ENCODE measurements at regions not wholly inside any gene's neighbourhood (a gene's known extent, or its start where the extent isn't known, plus 50 kb on each side); places are given as distances from the start of the nearest gene placed in this dataset.

- POLR2A ChIA-PET, result no interaction called here
- no peak for FAIRE-seq
Measured at GRCh38 chr2:191565120-191565519, 112.8 kb upstream of the NABP1 start.

More at GRCh38 chr2:191565120-191565519, 112.8 kb upstream of the NABP1 start:
- Histone ChIP-seq H4K20me1 (replicated peaks; ENCODE audit: control insufficient read depth, extremely low read depth, insufficient read depth, low read length) (no peaks in the 10 kb centered on the region), H3K9ac (replicated peaks; ENCODE audit: extremely low read depth, insufficient read depth, low read length) (no peak overlapping the region), H3K4me3 (replicated peaks in 1 of 3; ENCODE audit: insufficient read depth in 1 of 3, low read depth in 1 of 3, low read length in 3 of 3) (no peak overlapping the region), H3K4me1 (ENCODE audit: control insufficient read depth, extremely low read depth, insufficient read depth, low read length) (no peaks in the 10 kb centered on the region), H2AFZ (ENCODE audit: low read depth, low read length) (no peak overlapping the region), H3K9me3 (replicated peaks; ENCODE audit: control insufficient read depth, insufficient read depth, low read length) (no peaks in the 10 kb centered on the region), H3K9me1 (replicated peaks; ENCODE audit: control insufficient read depth, extremely low read depth, insufficient read depth, low read length) (no peaks in the 10 kb centered on the region), H3K79me2 (ENCODE audit: control insufficient read depth, insufficient read depth, low read length) (no peaks in the 10 kb centered on the region), H3K4me2 (ENCODE audit: insufficient read depth, low read length) (no peak overlapping the region), H3K27ac (ENCODE audit: insufficient read depth, low read depth, low read length) (no peak overlapping the region), H3K36me3 (ENCODE audit: control insufficient read depth in 2 of 2, extremely low read depth in 1 of 2, insufficient read depth in 2 of 2, low read length in 2 of 2) (no peaks in the 10 kb centered on the region), H3K27me3 (ENCODE audit: control insufficient read depth in 2 of 2, insufficient read depth in 2 of 2, low read length in 2 of 2) (peaks cover 6 to 16% of the 10 kb centered on the region in 2 experiments)
- CTCF ChIA-PET, result interaction anchor here (2.0 kb wide), 2 partner anchors 126 to 247 kb away, joined by 7 to 13 read pairs; no protein-coding TSS in a partner anchor
- intact Hi-C loops (cut with micrococcal nuclease), result no loop called here
- no TSS peak for BruUV-seq (replicated peaks)
- DNase-seq (ENCODE audit: low read depth, low spot score), result no peak
- TF ChIP-seq EZH2 (IDR thresholded peaks at IDR 0.05; ENCODE audit: borderline replicate concordance, low read depth, low read length, severe bottlenecking) (peak; percentile 41), POLR2A (IDR thresholded peaks at IDR 0.05; ENCODE audit: low read depth, low read length) (no peak), FOS (IDR thresholded peaks at IDR 0.05; ENCODE audit: borderline replicate concordance, insufficient read depth, low read length) (no peak), CTCF (IDR thresholded peaks at IDR 0.05; ENCODE audit: extremely low read depth in 1 of 2, insufficient read depth in 1 of 2, low read depth in 1 of 2, low read length in 2 of 2) (no peak), GATA2 (IDR thresholded peaks at IDR 0.05; ENCODE audit: insufficient read depth, insufficient read length, low read depth, low read length) (no peak), POLR2AphosphoS5 (IDR thresholded peaks at IDR 0.05; ENCODE audit: insufficient read depth, low read depth, low read length) (no peak), MAX (IDR thresholded peaks at IDR 0.05; ENCODE audit: insufficient read depth, insufficient read length) (no peak), MYC (IDR thresholded peaks at IDR 0.05; ENCODE audit: low read depth, low read length) (no peak)
- dilution Hi-C loops (cut with MboI; ENCODE audit: extremely low pct_ligation_motif_present, low sequenced_read_pairs), result loop anchor here (25.0 kb wide), 1 partner anchor 147 kb away; no protein-coding TSS in a partner anchor

Measured in endothelial cell of umbilical vein (primary cell).